Stimulated activated CD8-positive, alpha-beta memory T cell treated with anti-CD3 and anti-CD28 coated beads, Interleukin-15, amount 100 ng/mL, for 4 hours (primary cell): ENCODE measurements at regions not wholly inside any gene's neighbourhood (a gene's known extent, or its start where the extent isn't known, plus 50 kb on each side); places are given as distances from the start of the nearest gene placed in this dataset.

ENCODE experiments used
- DNase-seq, 2 donors: peaks; one replicate each; pipeline ENCODE4 v3.0.0-alpha.2; 2020; ENCODE audit warnings: low read depth in 2 of 2

GRCh38 chr7:41832941-41833340 is 130.1 kb upstream of the INHBA start:
- no peak for DNase-seq

- DNase-seq = no peak
These were observed 127.4 kb upstream of the INHBA start for GRCh38 chr7:41830271-41830670.

DNA sequence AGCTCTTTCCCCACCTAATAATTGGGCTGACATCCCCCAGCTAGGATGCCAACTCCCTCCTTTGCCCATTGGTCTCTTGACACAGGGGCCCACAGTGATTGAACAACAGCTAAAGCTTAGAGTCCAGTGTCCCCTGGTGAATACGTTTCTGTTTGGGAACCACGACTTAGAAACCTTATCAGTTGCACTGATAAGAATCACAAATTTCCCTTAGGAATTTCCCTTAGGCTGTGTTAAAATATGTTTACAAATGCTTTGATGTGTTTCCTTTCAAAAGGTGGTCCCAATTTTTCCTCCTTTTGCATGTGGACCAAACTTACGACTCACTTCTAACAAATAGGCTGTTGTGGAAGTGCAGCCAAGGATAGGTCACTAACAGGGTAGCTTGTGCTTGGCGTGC is 126.0 kb upstream of the INHBA start:
- no peak for DNase-seq

GRCh38 chr7:41826641-41827040 is 123.8 kb upstream of the INHBA start:
- DNase-seq = no peak

- DNase-seq = no peak
These were observed 123.1 kb upstream of the INHBA start for GRCh38 chr7:41825927-41826480.

DNA sequence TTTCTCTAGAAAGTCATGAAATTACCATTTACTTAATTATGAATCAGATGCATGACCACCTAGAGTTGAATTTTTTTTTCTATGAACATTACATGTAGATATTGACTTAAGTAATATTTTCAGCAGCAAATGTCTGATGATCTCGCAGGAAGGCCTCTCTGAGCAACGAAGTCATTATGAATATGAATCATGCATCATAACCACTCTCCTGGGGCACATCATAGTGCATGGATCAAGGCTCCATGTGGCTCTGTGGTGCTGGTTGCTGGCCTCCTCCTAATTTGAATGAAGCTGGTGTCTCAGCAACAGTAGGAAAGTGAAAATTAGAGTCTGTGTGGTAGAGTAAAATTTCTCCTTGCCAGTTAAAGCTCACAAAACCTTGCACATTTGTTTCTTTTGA is 121.4 kb upstream of the INHBA start:
- no peak for DNase-seq

DNA sequence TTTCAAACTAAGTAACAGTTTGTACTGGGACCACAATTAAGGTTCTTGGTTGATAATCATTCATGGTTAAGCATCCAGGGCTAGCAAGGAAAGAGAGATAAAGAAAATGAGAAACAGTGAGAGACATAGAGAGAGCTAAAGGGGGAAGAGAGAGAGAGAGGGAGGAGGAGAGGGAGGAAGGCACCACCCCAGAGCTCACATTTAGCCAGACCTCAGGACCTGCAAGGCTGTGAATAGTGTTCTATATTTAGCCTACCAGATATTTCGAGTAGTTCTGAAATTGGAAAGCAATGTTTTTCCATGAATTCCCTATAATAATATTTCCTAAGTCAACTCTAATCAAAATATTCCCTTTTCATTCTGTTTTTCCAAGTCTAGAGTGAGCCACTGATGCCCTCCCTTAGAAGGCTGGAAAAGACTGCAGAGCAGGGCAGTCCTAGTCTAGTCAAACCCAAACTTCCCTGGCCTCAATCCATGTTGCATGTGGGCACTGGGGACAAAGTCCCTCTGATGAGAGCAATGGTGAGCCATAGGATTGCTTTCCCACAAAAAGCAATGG is 119.4 kb upstream of the INHBA start:
- no peak for DNase-seq

GRCh38 chr7:41821521-41822213 is 118.8 kb upstream of the INHBA start:
- DNase-seq = no peak

- DNase-seq = no peak
These were observed 117.3 kb upstream of the INHBA start for GRCh38 chr7:41820111-41820671.

GRCh38 chr7:41819645-41820044 is 116.8 kb upstream of the INHBA start:
- DNase-seq = no peak

GRCh38 chr7:41818765-41819398 is 116.0 kb upstream of the INHBA start:
- DNase-seq = no peak

- peak in 1 of 2 donors; percentile 6 for DNase-seq
These were observed 114.5 kb upstream of the INHBA start for GRCh38 chr7:41817386-41817785.

GRCh38 chr7:41816111-41816510 is 113.2 kb upstream of the INHBA start:
- DNase-seq = no peak

GRCh38 chr7:41814888-41815287 is 112.0 kb upstream of the INHBA start:
- no peak for DNase-seq

- DNase-seq = no peak
These were observed 110.4 kb upstream of the INHBA start for GRCh38 chr7:41813286-41813685.

- DNase-seq = no peak
These were observed 109.1 kb upstream of the INHBA start for GRCh38 chr7:41811941-41812340.

- no peak for DNase-seq
These were observed 107.2 kb upstream of the INHBA start for GRCh38 chr7:41809940-41810576.

GRCh38 chr7:41809529-41809939 is 106.6 kb upstream of the INHBA start:
- DNase-seq = no peak

DNA sequence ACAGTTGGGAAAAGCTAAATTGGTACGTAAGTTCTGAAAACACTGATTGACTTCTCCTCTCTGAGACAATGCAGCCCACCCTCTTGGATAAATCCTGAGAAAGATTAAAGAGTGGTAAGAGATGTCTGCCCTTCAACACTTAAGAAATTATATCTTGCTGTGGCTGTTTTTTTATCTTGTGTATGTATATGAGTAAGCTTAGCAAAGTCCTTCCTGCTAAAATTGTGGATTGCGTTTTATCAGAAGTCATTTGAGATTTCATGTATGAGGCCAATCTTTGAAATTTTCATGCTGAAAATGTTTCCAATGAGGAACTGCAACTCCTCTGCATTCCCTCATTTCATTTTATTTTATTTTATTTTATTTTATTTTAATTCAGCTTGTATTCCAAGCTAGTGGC is 106.2 kb upstream of the INHBA start:
- DNase-seq = no peak

DNA sequence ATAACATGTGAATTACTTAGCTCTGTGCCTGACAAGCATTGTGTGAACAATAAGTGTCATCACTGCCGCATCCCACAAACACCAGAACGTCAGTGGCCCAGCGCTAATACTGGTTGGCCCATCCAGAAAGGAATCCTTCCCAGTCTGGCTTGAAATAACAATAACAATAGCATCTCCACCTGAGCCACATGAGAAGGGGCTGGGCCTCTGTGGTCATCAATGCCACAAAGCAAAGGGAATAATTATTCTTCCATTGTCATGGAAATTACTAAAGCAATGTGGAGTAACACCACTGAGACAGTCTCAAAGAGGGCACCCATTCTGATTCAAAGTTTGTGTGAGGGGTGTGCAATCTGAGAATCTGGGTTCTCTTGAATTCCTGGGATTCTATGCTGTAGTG is 105.7 kb upstream of the INHBA start:
- DNase-seq = no peak

DNA sequence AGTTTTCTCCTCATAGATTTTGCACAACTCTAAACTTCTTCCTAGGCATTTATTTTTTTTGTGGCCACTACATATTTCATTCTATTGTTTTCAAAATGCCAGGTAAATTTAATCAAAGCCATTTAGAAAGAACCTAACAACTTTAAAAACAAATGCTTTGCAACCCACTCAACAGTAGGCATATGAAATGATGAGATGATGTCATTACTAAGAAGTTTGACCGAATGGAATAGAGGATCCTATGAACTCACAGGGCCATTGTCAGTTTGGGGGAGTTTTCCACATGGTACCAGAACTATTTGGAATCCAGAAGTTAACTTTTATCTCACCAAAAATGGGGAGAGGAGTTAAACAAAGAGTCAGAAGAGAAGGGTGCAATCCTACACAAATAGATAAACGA is 100.7 kb upstream of the INHBA start:
- no peak for DNase-seq

DNA sequence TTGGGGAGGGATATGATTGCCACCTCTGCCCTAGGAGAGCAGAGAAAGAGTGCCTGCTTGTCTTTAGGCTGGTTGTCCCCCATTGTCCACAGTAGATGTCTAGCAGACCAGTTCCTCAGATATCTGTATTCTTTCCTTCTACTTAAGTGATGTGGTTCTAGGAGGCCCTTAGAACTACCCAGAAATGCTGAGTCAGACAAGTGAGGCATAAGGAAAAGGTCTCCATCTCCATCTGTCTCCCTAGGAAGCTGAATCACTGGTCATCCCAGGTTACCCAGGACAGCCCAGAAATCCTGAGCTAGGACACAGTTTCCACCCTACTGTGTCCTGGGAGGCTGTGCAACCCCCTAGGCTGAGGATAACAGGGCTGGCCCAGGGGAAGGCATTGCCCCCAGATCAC is 93.4 kb upstream of the INHBA start:
- DNase-seq = no peak
